ENCODE measurements at regions not wholly inside any gene's neighbourhood (a gene's known extent, or its start where the extent isn't known, plus 50 kb on each side); places are given as distances from the start of the nearest gene placed in this dataset.

- DNase-seq: no peak
Observed at GRCh38 chr6:51330971-51331370, 512.3 kb downstream of the TFAP2B start.

DNA sequence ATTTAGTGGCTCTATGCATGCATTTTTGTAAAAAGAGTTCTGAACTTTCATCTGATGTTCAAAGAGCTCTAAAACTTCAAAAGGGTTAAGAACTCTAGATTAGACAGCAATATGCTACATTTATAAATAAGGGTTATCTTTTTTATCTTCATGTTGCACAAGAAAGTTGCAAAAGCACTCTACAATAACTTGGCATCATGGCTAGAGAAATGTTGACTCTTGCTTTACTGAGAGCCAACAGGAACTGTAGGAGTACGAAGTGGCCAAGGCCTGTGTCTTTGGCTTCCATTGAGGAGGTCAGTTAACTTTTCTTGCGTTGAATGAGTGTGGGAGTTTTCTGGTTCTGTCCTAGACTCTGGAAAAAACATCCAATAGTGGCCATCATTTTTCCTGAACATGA lies 516.9 kb downstream of the TFAP2B start:
- no peak for DNase-seq

GRCh38 chr6:51336185-51336584 lies 517.5 kb downstream of the TFAP2B start:
- no peak for DNase-seq

GRCh38 chr6:51337277-51337676 lies 518.6 kb downstream of the TFAP2B start:
- no peak for DNase-seq

GRCh38 chr6:51339108-51339507 lies 520.4 kb downstream of the TFAP2B start:
- no peak for DNase-seq

DNA sequence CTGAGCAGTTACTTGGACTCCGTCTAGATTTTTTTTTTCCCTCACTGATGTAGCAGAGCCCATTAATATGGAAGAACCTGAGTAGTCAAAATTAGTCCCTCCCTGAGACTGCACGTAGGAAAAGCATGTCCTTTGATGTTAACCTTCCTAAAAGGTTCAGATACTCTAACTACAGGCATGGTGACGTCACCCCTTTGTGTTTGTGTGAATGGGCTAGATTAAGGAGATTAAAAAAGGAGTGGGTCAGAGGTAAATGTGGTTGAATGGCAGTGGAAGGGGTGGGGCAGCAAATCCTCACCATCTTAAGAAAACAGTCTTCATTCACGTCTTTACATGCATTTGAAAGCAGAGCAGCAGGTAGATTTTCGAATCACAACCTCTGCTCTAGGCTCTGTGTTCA lies 521.1 kb downstream of the TFAP2B start:
- DNase-seq: no peak

- no peak for DNase-seq
Observed at GRCh38 chr6:51342393-51342792, 523.7 kb downstream of the TFAP2B start.

GRCh38 chr6:51349857-51350256 lies 531.2 kb downstream of the TFAP2B start:
- DNase-seq: no peak

- peak; percentile 0 for DNase-seq
Observed at GRCh38 chr6:51350308-51350904, 531.7 kb downstream of the TFAP2B start.

DNA sequence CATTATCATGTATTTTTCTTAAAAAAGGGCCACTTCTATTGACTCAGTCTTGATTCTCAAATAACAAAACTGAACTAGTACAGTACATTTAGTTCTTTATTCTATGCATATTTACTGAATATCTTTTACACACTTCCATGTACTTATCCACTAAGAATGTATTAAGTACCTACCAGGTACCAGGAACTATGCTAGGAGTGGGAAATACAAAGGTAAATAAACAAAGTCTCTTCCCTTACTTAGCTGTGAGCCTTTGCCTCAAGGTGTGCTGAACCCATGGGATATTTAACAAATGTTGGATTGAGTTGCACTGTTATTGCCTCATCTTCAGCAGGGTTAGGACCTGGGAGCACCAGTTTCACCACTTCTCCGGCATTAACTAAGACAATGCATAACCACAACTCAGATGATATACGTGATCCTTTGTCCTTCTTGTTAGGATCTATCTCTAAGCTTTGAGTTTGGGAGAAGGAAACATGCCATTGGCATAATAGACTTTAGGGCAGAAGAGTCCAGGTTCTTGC lies 533.9 kb downstream of the TFAP2B start:
- DNase-seq: no peak

DNA sequence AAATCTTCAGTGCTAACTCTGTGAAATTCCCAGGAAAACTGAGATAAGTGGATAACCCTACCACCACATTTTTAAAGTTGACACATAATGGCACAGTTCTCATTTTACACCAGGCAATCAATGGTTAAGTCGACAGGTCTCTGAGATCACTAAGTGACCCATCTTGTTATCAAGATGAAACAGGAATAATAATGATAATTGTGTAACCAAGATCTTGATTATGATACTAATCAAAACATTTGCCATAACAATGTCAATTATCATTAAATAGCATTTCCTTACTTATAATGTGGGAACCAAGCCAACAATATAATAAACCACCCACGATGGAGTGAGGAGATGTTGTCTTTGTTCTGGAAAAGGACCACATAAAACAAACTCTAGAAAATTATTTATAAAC lies 541.6 kb downstream of the TFAP2B start:
- DNase-seq: no peak

DNA sequence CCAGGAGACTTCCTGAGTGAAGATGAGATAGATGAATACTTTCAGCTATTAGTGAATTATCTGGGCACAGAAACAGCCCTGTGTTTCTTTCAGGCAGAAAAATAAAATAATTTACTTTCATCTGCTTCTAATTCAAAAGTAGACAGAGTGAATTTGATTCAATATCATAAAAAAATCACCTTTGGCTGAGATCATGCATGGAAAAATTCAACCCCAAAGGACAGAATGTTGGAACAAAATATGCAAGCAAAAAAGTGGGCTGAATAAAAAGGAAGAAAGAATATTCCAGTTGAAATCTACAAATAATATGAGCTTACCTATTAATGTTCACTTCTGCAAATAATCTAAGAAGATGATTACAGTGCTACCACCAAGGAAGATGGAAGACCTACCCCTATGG lies 546.9 kb downstream of the TFAP2B start:
- no peak for DNase-seq

- DNase-seq: no peak
Observed at GRCh38 chr6:51369485-51369884, 550.8 kb downstream of the TFAP2B start.

- no peak for DNase-seq
Observed at GRCh38 chr6:51382847-51383246, 564.2 kb downstream of the TFAP2B start.

GRCh38 chr6:51384736-51385135 lies 566.1 kb downstream of the TFAP2B start:
- no peak for DNase-seq

DNA sequence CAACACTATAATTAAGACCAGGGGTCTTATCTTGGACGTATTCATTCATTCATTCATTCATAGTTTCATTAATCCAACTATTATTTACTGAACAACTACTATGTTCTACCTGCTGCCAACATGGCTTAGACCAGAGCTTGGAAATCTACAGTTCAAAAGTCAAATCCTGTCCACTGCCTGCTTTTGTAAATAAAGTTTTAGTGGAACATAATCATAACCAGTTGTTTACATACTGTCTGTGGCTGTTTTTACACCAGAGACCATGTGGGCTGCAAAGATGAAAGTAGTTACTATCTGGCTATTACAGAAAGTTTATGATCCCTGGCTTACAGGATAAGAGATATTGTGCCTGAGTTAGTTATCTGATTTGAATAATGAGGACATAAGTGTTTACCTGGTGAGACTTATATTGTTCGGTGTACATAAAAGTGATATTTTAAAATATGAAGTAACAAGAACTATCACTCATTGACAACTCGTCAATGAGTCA lies 567.7 kb downstream of the TFAP2B start:
- DNase-seq: no peak

DNA sequence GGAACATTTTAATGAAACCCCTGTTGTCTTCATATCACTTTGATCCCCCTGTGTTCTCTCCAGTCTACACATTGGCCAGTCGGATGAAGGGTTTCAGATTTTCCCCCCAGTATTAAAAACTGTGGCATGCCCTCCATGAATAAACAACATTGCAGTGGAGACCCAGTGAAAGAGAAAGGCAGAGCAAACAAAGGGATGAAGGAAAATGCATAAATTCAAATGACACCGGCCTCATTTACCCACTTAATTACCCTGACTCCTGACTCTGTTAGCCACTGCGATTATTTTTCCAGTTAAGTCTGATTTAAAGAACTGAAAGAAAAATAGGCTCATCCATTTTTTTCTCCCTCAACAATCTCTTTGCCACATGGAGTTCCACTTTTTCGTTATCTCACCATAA lies 569.2 kb downstream of the TFAP2B start:
- DNase-seq: no peak

DNA sequence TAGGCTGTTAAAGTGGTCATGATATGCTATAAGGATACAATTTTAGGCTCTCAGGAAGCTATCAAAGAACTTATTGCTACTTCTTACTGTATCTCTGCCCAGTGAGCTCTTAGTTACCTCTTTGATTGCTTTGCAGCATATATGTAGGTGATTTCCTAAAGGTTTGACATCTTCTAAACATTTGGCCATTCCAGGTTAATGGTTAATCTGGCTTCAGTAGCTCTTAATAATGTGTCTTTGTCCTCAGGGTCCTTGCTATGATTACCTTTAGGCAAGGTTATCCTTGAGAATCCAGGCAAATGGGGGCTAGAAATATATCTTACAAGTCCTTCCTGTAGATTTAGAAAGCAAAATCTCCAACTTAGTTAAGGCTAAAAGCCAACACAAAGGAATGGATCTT lies 575.4 kb downstream of the TFAP2B start:
- DNase-seq: no peak

DNA sequence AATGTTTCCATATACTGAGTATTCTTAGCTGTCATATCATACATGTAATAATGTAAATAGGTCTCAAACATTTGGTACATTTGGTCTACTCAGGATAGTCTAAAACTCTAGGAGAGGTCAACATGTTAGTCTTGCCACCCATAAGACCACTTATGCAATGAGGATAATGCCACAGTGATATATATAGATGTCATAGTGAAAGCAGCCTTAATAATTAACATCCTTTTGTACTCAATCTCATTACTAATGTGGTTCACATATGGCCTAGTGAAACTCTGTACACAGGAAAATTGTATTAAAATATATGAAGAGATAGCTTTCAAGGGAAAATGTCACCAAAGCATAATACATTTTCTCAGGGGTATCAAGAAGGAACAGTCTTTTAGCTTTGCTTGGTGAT lies 577.9 kb downstream of the TFAP2B start:
- no peak for DNase-seq

DNA sequence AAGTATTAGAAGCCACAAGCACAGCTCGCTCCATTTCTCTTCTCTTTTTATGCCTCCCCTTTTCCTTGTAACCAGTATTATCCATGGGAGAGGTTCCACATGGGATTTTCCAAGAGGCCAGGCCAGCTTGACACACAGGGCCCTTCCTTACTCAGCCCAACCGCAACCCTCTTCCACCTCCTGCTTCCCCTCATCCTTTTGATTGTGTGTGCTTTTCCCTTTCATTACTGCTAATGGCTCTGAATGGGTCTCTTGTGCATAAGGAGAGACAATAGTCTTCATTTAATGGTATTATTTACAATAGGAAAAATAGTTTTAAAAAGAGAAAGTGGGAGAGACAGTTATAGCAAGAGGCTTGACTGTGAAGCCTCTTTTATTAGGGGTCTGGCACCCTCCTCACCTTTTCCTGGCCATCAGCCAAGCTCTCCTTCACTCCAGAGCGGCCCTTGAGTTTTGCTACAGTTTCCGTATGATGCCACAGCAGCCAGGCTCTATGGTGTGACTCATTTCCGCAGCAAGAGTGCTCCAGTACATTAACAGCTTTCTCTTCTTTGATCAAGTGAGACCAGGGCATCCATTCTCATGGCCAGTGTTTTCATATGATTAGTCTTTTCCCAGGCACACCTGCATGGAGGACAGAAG lies 579.5 kb downstream of the TFAP2B start:
- no peak for DNase-seq

GRCh38 chr6:51398793-51399192 lies 580.1 kb downstream of the TFAP2B start:
- no peak for DNase-seq

GRCh38 chr6:51410453-51410852 lies 591.8 kb downstream of the TFAP2B start:
- DNase-seq: no peak

- DNase-seq: no peak
Observed at GRCh38 chr6:51411496-51412125, 592.9 kb downstream of the TFAP2B start.

DNA sequence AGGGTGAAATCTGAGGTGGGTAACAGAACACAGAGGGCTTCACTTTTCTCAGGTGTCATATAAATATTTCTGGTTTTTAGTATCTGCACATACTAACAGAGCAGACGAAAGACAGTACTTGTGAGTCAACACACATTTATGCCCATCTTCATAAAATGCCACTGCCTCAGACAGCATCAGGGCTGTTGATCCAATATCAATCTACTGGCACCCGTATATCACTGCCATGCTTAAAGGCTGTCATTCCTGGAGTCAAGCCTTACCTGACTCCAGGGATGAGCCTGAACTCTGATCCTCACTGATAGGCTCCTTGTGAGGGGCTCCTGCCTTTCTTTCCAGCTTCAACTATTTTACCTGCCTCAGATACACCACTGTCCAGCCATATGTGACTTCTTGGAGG lies 595.7 kb downstream of the TFAP2B start:
- DNase-seq: no peak

All from fibroblast of skin of abdomen (primary cell).